ENCODE measurements at regions not wholly inside any gene's neighbourhood (a gene's known extent, or its start where the extent isn't known, plus 50 kb on each side); places are given as distances from the start of the nearest gene placed in this dataset.
"Not testable (repeated sequence)": the region's sequence is repeated elsewhere in the genome, so short reads cannot be mapped to it uniquely, and the experiment has no call there.

- Histone ChIP-seq H3K36me3 (ENCODE audit: control insufficient read depth, insufficient read depth, low read length) (no peaks in the 10 kb centered on the region), H3K27me3 (ENCODE audit: control insufficient read depth, insufficient read depth, low read length) (no peaks in the 10 kb centered on the region), H3K4me1 (ENCODE audit: control insufficient read depth, insufficient read depth, low read length) (no peaks in the 10 kb centered on the region), H3K27ac (ENCODE audit: low read length) (no peak overlapping the region), H3K4me3 (ENCODE audit: low read length) (no peak overlapping the region), H3K9me3 (replicated peaks; ENCODE audit: control insufficient read depth, low read depth, low read length) (peaks cover 40% of the 10 kb centered on the region)
- 73% methylated on average over 12 of the region's 12 CpGs for WGBS (ENCODE audit: insufficient coverage)
- DNase-seq: peak; percentile 26
These were observed 1141.8 kb downstream of the RPIA start for GRCh38 chr2:89833116-89833779.

DNA sequence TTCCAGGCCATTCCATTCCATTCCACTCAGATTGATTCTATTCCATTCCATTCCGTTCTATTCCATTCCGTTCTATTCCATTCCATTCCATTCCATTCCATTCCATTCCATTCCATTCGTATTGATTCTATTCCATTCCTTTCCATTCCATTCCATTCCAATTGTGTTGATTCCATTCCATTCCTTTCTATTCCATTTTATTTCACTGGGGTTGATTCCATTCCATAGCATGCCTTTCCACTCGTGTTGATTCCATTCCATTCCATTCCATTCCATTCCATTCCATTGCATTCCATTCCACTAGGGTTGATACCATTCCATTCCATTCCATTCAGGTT lies 1142.3 kb downstream of the RPIA start:
- no peaks in the 10 kb centered on the region for H3K4me1 ChIP-seq (ENCODE audit: control insufficient read depth, insufficient read depth, low read length)
- no peaks in the 10 kb centered on the region for H3K27me3 ChIP-seq (ENCODE audit: control insufficient read depth, insufficient read depth, low read length)
- no peak overlapping the region for H3K4me3 ChIP-seq (ENCODE audit: low read length)
- peak; percentile 32 for DNase-seq
- no peak overlapping the region for H3K27ac ChIP-seq (ENCODE audit: low read length)
- H3K36me3 ChIP-seq (ENCODE audit: control insufficient read depth, insufficient read depth, low read length): no peaks in the 10 kb centered on the region
- WGBS (ENCODE audit: insufficient coverage): 78% methylated on average over 4 of the region's 4 CpGs
- peaks cover 40% of the 10 kb centered on the region for H3K9me3 ChIP-seq (replicated peaks; ENCODE audit: control insufficient read depth, low read depth, low read length)

GRCh38 chr2:89834306-89834705 lies 1142.8 kb downstream of the RPIA start:
- Histone ChIP-seq H3K27ac (ENCODE audit: low read length) (no peak overlapping the region), H3K9me3 (replicated peaks; ENCODE audit: control insufficient read depth, low read depth, low read length) (peaks cover 40% of the 10 kb centered on the region), H3K27me3 (ENCODE audit: control insufficient read depth, insufficient read depth, low read length) (no peaks in the 10 kb centered on the region), H3K36me3 (ENCODE audit: control insufficient read depth, insufficient read depth, low read length) (no peaks in the 10 kb centered on the region), H3K4me1 (ENCODE audit: control insufficient read depth, insufficient read depth, low read length) (no peaks in the 10 kb centered on the region), H3K4me3 (ENCODE audit: low read length) (no peak overlapping the region)
- 75% methylated on average over 7 of the region's 7 CpGs for WGBS (ENCODE audit: insufficient coverage)
- no peak for DNase-seq

DNA sequence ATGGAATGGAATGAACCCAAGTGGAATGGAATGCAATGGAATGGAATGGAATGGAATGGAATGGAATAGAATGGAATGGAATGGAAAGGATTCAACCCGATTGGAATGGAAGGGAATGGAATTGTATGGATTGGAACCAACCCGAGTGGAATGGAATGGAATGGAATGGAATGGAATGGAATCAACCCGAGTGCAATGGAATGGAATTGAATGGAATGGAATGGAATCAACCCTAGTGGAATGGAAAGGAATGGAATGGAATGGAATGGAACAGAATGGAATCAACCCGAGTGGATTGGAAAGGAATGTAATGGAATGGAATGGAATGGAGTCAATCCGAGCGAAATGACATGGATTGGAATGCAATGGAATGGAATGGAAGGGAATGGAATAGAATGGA lies 1144.9 kb downstream of the RPIA start:
- peak; percentile 48 for DNase-seq
- not testable (repeated sequence) for H3K27ac ChIP-seq (ENCODE audit: low read length)
- H3K9me3 ChIP-seq (replicated peaks; ENCODE audit: control insufficient read depth, low read depth, low read length): peaks cover 45% of the 10 kb centered on the region

GRCh38 chr2:89837962-89838625 lies 1146.6 kb downstream of the RPIA start:
- Histone ChIP-seq H3K36me3 (ENCODE audit: control insufficient read depth, insufficient read depth, low read length) (no peaks in the 10 kb centered on the region), H3K4me1 (ENCODE audit: control insufficient read depth, insufficient read depth, low read length) (no peaks in the 10 kb centered on the region), H3K9me3 (replicated peaks; ENCODE audit: control insufficient read depth, low read depth, low read length) (peaks cover 48% of the 10 kb centered on the region), H3K27me3 (ENCODE audit: control insufficient read depth, insufficient read depth, low read length) (no peaks in the 10 kb centered on the region), H3K27ac (ENCODE audit: low read length) (no peak overlapping the region), H3K4me3 (ENCODE audit: low read length) (no peak overlapping the region)
- WGBS (ENCODE audit: insufficient coverage): 63% methylated on average over 11 of the region's 11 CpGs
- no peak for DNase-seq

More for the DNA sequence above, 1144.9 kb downstream of the RPIA start:
- H3K4me3 ChIP-seq (ENCODE audit: low read length); H3K27me3 ChIP-seq (ENCODE audit: control insufficient read depth, insufficient read depth, low read length); H3K36me3 ChIP-seq (ENCODE audit: control insufficient read depth, insufficient read depth, low read length); H3K4me1 ChIP-seq (ENCODE audit: control insufficient read depth, insufficient read depth, low read length): not testable (repeated sequence)
- 55% methylated on average over 6 of the region's 6 CpGs for WGBS (ENCODE audit: insufficient coverage)

- not testable (repeated sequence) for H3K36me3 ChIP-seq (ENCODE audit: control insufficient read depth, insufficient read depth, low read length); H3K4me1 ChIP-seq (ENCODE audit: control insufficient read depth, insufficient read depth, low read length); DNase-seq; H3K27ac ChIP-seq (ENCODE audit: low read length); H3K4me3 ChIP-seq (ENCODE audit: low read length); H3K27me3 ChIP-seq (ENCODE audit: control insufficient read depth, insufficient read depth, low read length)
- 76% methylated on average over 9 of the region's 9 CpGs for WGBS (ENCODE audit: insufficient coverage)
- peaks cover 38% of the 10 kb centered on the region for H3K9me3 ChIP-seq (replicated peaks; ENCODE audit: control insufficient read depth, low read depth, low read length)
These were observed 1148.7 kb downstream of the RPIA start for GRCh38 chr2:89840175-89840574.

- H3K4me1 ChIP-seq (ENCODE audit: control insufficient read depth, insufficient read depth, low read length); H3K4me3 ChIP-seq (ENCODE audit: low read length); H3K36me3 ChIP-seq (ENCODE audit: control insufficient read depth, insufficient read depth, low read length); H3K27me3 ChIP-seq (ENCODE audit: control insufficient read depth, insufficient read depth, low read length); H3K27ac ChIP-seq (ENCODE audit: low read length); DNase-seq: not testable (repeated sequence)
- 66% methylated on average over 9 of the region's 10 CpGs for WGBS (ENCODE audit: insufficient coverage)
- H3K9me3 ChIP-seq (replicated peaks; ENCODE audit: control insufficient read depth, low read depth, low read length): peaks cover 30% of the 10 kb centered on the region
These were observed 1149.5 kb downstream of the RPIA start for GRCh38 chr2:89840781-89841475.

DNA sequence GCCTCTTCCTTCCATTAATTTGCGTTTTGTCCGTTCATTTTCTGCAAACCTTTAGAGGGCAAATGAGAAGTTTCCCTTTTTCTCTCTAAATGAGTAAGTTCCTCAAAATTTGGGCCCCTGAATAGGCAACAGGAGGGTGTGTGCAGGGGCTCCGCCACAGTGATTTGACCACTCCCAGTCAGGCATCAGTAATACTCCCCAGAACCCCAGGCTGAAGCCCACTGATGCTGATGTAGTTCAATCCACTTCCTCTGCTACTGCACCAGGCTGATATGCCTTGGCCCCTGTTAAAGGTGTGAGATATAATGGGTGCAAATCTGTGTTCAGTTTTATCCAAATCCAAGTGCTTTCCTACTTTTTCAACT lies 1150.0 kb downstream of the RPIA start:
- WGBS (ENCODE audit: insufficient coverage): no CpG with 5 or more reads among the region's 3 CpGs
- H3K4me3 ChIP-seq (ENCODE audit: low read length): no peak overlapping the region
- H3K36me3 ChIP-seq (ENCODE audit: control insufficient read depth, insufficient read depth, low read length): no peaks in the 10 kb centered on the region
- no peaks in the 10 kb centered on the region for H3K4me1 ChIP-seq (ENCODE audit: control insufficient read depth, insufficient read depth, low read length)
- no peak overlapping the region for H3K27ac ChIP-seq (ENCODE audit: low read length)
- no peaks in the 10 kb centered on the region for H3K27me3 ChIP-seq (ENCODE audit: control insufficient read depth, insufficient read depth, low read length)
- H3K9me3 ChIP-seq (replicated peaks; ENCODE audit: control insufficient read depth, low read depth, low read length): peaks cover 25% of the 10 kb centered on the region
- no peak for DNase-seq

- no peak for DNase-seq
- H3K4me3 ChIP-seq (ENCODE audit: low read length): no peak overlapping the region
- no peak overlapping the region for H3K27ac ChIP-seq (ENCODE audit: low read length)
- H3K4me1 ChIP-seq (ENCODE audit: control insufficient read depth, insufficient read depth, low read length): no peaks in the 10 kb centered on the region
- peaks cover 20% of the 10 kb centered on the region for H3K9me3 ChIP-seq (replicated peaks; ENCODE audit: control insufficient read depth, low read depth, low read length)
- H3K27me3 ChIP-seq (ENCODE audit: control insufficient read depth, insufficient read depth, low read length): no peaks in the 10 kb centered on the region
- no peaks in the 10 kb centered on the region for H3K36me3 ChIP-seq (ENCODE audit: control insufficient read depth, insufficient read depth, low read length)
- WGBS (ENCODE audit: insufficient coverage): 66% methylated on average over 7 of the region's 9 CpGs
These were observed 1150.9 kb downstream of the RPIA start for GRCh38 chr2:89842180-89842908.

All from muscle of leg (tissue), 3 donors.